AG09309 (cell line): ENCODE measurements at regions not wholly inside any gene's neighbourhood (a gene's known extent, or its start where the extent isn't known, plus 50 kb on each side); places are given as distances from the start of the nearest gene placed in this dataset.

Experiments used
- DNase-seq: peaks from one replicate; pipeline ENCODE4 v3.0.0-alpha.2; 2010; ENCODE audit warnings: low read depth
- H3K4me3 ChIP-seq: 2 replicates; pipeline ENCODE4 v1.5.1; 2011; ENCODE audit warnings: mild to moderate bottlenecking, low read depth, low read length, moderate library complexity; ENCODE audit not compliant: control insufficient read depth
- TF ChIP-seq, protein P1 (sequence below): IDR thresholded peaks from 2 replicates; pipeline ENCODE4 v1.5.1; 2011; ENCODE audit warnings: mild to moderate bottlenecking, low read depth, low read length, inconsistent platforms; ENCODE audit not compliant: insufficient read depth, control insufficient read depth; ENCODE audit errors: missing control alignments

DNA sequence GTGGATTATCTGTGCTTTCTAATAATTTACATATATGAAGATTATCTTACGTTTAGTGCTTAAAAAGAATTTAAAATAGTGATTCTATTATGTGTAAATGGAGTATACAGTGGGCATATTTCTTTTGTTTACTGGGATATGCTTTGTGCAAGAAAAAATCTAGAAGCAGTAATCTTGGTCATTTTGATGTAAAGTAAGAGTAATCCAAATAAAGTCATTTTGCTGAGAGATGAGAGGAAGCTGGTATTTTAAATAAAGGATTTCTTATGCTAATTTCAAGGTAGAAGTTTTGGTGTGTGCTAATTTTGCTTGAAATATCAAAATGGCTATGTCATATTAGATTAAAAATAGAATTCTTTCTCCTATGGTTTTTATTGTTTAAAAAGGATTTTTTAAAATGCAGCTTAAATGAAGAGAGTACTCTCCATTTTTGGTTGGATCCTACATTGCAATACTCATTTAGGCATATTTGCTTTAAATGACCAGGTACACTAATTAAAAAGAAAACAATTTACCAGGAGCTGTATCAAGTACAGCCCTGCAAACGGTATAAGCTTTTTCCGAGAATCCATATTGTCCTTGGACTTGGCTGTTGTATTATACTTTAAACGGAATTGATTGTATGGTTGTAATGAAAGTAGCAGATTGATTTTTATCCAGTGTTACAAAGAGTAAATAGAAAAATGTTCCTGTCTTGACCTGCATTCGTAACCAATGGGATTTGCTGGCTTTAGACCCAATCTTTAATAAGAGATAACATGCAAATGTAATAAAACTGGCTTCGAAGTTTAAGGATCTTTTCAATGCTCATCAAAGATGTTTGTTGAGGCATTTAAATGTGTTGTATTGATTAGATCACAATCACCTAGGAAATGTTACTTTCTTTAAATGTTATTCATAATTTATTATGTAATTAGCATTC, 574.7 kb downstream of the USP25 start:
- H3K4me3 ChIP-seq, result no peak overlapping the region
- TF ChIP-seq, protein P1, sequence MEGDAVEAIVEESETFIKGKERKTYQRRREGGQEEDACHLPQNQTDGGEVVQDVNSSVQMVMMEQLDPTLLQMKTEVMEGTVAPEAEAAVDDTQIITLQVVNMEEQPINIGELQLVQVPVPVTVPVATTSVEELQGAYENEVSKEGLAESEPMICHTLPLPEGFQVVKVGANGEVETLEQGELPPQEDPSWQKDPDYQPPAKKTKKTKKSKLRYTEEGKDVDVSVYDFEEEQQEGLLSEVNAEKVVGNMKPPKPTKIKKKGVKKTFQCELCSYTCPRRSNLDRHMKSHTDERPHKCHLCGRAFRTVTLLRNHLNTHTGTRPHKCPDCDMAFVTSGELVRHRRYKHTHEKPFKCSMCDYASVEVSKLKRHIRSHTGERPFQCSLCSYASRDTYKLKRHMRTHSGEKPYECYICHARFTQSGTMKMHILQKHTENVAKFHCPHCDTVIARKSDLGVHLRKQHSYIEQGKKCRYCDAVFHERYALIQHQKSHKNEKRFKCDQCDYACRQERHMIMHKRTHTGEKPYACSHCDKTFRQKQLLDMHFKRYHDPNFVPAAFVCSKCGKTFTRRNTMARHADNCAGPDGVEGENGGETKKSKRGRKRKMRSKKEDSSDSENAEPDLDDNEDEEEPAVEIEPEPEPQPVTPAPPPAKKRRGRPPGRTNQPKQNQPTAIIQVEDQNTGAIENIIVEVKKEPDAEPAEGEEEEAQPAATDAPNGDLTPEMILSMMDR, result no peak
- DNase-seq, result no peak

DNA sequence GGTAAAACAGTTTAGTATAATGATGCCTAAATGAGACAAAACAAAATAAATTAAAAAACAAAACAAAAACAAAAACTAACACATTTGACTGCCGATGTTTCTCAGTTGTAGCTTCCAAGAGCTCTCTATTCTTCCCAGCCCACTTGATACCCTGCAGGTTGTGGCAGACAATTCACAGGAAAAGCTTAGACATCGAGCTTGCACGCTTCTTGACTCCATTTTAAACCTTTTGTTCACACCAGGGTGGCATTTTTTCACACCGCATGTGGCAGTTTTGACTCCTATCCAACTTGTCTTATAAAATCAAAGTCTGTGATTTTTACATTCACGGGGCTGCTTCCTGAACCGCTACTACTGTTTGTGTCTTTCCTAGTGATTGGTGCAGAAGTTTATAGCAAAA, 575.9 kb downstream of the USP25 start:
- TF ChIP-seq, protein P1, result no peak
- no peak for DNase-seq
- no peak overlapping the region for H3K4me3 ChIP-seq

DNA sequence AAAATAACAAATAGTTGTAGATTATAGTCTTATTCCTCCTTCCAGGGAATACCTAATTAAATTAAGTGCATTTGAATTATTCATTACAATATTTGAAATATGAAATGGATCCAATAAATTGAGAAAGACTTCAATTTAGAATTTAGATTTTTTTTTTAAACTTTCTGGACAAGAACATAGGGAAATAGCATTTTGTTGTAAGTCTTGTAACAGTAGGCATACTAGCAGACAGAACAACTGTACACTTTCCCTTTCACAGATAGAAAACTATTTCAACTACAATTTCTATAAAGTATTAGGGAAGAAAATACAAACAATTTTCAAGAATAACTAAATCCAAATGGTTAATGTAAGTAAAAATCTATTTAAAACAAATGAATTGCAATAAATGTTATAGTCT, 577.5 kb downstream of the USP25 start:
- no peak overlapping the region for H3K4me3 ChIP-seq
- no peak for DNase-seq
- TF ChIP-seq, protein P1, result no peak

DNA sequence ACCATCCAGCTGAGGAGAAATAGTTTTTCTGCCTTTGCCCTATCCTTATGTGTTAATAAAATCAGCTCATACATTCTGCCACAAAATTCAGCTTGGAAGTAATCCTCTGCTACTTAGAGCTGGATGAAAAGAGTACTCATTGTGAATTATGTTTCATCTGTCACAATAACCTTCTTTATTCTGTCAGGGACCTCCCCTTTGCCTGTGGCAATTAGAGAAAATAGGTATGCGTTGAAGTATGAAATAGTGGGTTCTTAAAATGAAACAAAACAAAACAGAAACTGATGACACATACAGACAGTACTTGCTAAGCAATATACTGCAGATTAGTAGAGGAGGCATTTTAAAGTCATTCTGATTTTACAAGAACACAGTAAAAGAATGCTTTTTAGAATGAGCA, 578.5 kb downstream of the USP25 start:
- no peak for DNase-seq
- H3K4me3 ChIP-seq, result peak overlapping the region; percentile 26
- TF ChIP-seq, protein P1, result no peak

DNA sequence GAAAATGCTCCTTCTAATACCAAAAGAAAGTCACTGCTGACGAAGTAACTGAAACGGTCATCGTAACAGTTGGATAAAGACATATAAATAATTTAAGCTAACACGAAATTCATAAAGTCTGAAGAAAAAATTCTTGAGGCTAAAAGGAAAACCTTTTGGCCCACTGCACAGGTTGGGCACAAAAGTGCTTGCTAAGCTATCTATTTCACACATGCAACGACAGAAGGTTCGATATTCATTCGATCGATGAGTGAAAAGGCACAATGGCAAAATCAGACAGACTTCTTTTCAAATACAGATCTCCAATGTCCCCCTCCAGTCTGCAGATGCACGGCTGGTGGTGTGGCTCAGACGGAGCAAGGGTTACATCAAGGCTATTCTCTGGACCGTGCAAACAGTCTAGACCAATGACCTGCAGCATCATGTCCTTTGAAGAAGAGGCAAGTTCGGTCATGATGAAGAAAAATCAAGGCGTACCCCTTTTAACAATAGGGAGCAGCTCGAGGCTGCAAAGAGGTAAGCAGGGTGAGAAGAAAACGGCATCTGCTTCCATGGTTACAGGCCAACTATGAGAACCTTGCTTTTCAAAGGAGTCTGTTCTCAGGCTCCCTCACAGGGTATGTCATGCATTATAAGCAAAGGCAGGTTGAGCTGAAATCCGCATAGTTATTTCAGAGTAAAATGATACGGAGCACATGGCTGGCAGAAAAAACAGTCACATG, 579.6 kb downstream of the USP25 start:
- TF ChIP-seq, protein P1, result no peak
- H3K4me3 ChIP-seq, result no peak overlapping the region
- DNase-seq, result no peak

DNA sequence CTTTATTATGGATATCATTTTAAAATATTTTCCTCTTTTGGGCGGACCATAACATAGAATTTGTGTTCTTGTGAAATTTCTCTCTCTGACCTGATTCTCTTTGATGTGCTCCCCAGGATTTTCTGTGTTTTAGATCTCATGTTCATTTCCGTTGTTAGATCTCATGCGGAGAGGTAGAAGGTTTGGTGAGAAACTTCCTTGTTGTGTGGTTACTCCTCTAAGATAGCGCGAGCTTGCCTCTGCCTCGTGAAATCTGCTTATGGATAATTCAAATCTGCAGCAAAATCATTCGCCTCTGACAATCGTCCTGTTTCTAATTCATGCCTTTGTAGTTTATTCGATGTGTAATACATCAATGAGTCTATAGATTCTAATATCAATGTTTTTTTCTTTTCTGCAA, 580.4 kb downstream of the USP25 start:
- no peak for DNase-seq
- TF ChIP-seq, protein P1, result no peak
- H3K4me3 ChIP-seq, result no peak overlapping the region
